ENCODE measurements at regions not wholly inside any gene's neighbourhood (a gene's known extent, or its start where the extent isn't known, plus 50 kb on each side); places are given as distances from the start of the nearest gene placed in this dataset.
"Not testable (repeated sequence)": the region's sequence is repeated elsewhere in the genome, so short reads cannot be mapped to it uniquely, and the experiment has no call there.

GRCh38 chr7:156590212-156590611, 50.4 kb upstream of the RNF32 start:
- DNase-seq (ENCODE audit: low read depth, low spot score), result no peak

DNA sequence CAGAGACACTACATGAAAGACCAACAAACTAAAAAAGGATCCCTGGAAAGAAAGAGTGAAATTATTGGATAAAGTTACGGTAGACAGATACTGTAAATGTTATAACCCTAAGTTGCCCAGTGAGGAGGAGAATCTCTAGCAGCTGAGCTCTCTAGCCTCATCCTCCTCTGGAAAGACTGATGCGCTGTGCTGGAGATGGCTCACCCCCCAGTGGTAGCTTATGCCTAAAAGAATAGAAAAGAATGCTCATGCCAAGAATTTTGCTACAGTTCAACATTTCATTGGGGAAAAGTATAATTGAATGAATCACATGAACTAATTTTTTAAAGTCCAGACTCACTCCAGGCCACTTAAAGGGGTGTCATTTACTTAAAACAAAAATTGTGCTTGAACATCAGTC, 50.8 kb upstream of the RNF32 start:
- DNase-seq (ENCODE audit: low read depth, low spot score), result no peak

DNA sequence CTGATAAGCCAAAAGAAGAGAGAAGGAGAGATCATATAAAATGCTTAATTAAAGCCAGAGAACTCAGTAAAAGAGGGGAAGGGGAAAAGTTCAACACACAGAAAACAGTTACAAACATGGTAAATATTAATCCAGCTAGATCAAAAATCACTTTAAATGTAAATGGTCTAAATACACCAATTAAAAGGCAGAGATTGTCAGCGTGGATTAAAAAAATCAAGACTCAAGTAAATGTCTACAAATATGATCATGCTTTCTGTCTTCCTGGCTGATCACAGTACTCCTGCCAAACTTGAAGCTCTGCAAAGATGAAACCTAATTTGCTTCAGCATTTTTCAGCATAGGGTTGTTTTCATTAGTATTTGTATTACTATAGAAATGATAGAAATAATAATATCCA, 54.6 kb upstream of the RNF32 start:
- no peak for DNase-seq (ENCODE audit: low read depth, low spot score)

DNA sequence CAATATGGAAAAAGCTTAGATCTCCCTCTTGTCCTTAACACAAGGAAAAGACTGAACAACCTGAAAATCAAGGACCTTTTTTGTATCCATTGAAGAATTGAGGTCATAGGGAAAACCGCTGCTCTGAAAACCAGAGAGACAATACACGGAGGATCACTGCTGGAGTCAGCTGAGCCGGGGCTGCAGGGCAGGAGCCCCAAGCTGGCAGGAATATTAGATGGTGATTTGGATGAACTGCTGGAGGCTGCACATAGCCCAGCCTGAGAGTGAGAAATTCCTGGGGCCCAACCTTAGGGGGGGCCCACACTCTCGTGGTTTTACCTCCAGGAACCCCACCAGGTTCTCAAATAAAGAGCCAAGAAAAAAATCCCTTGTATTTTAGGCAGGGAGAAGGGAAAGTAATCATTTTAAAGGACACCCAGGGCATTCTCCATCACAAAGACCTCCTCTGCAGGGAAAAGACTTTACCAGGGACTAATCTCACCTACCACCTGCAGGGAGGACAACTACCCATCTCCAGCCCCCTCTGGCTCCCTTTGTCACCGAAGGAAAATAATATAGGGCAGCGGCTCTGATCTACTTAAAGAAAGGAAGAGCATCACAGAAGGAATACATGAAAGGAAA, 55.4 kb upstream of the RNF32 start:
- DNase-seq (ENCODE audit: low read depth, low spot score), result no peak

GRCh38 chr7:156582591-156583123, 57.9 kb upstream of the RNF32 start:
- no peak for DNase-seq (ENCODE audit: low read depth, low spot score)

DNA sequence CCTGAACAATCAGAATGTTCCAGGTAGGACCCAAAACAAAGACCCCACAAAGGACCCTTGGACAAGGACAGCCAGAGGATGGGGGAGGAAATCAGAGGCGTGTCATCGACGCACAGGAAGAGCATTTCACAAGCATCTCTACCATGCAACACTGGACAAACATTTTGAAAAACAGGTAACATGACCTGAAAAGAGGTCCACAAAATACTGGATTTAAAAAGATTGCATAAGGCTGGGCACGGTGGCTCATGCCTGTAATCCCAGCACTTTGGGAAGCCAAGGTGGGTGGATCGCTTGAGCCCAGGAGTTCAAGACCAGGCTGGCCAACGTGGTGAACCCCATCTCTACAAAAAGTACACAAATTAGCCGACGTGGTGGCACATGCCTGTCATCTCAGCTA, 60.5 kb upstream of the RNF32 start:
- DNase-seq (ENCODE audit: low read depth, low spot score), result no peak

GRCh38 chr7:156579566-156579965, 61.0 kb upstream of the RNF32 start:
- no peak for DNase-seq (ENCODE audit: low read depth, low spot score)

DNA sequence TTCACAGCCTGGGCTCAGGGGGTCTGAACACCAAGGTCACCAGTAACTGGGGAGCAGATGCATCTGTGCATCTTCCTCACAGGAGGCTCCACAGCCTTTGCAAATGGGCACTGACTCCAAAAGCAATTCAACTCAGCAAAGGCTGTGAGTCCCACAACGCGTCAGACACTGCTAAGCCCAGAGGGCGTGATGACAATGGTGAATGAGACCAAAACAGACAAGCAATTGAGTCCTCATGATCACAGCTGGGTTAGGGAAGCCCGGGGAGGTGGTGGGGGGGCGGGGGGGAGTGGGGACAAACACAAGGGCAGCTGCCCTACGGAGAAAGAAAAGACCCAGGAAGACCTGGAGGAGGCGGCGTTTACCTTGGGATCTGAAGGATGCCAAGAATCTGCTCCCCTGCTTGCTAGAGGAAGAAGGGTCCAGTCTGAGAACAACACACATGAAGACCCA, 61.6 kb upstream of the RNF32 start:
- DNase-seq (ENCODE audit: low read depth, low spot score), result no peak

GRCh38 chr7:156578578-156578940, 62.0 kb upstream of the RNF32 start:
- no peak for DNase-seq (ENCODE audit: low read depth, low spot score)

DNA sequence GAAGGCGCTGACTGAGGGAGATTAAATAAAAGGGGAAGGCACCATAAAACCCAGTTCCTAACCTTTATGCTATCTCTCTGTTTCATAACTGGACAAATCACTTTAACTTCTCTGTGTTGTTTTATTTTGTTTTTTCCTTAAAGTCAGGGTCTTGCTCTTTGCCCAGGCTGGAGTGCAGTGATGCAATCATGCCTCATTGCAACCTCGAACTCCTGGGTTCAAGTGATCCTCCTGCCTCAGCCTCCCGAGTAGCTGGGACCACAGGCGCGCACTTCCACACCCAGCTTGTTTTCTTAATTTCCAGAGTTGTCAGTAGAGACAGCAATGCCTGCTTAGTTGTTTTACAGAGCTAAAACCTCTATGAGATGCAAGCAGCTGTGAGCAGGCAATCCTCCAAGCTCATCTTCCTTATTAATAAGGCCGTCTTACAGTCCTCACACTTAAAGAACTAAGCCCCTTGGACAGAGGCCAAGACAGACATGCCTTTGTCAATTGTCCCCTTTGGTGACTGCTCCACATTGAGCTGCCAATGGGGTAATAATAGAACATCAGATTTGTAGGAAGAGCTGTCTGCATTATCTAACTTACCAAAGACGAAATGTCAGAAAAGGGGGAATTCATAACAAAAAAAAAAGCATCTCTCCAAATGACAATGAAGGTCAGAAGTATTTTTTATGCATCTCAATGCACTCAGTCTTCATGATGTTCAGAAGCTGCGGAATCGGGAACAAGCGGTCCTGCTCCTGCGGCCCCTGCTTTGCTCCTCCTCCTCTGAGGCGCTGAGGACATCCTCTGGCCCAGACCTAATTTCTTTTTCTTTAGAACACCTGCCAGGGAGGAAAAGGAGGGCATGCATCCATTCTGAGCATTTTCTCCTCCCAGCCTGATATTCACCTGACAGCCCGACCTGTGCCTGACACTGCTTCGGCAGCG, 62.7 kb upstream of the RNF32 start:
- no peak for DNase-seq (ENCODE audit: low read depth, low spot score)

- DNase-seq (ENCODE audit: low read depth, low spot score), result no peak
Observed at GRCh38 chr7:156576216-156577058, 64.1 kb upstream of the RNF32 start.

DNA sequence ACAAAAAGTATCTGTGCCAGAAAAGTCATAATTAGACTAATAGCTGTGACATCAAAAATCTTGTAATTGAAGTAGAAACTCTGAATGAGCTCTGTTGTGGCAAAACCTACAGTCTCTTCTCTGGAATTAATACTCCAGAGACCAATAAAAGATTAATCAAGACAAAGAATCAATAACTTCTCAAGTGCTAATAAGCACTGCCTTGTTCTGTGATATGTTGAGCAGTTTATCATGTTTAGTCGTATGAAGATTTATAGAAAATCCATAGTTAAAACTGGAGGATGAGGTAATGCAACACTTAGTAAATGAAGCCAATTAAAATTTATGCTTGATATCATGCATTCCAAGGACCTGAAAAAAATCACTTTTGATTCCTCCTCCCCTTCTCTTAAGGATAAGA, 72.3 kb upstream of the RNF32 start:
- no peak for DNase-seq (ENCODE audit: low read depth, low spot score)

DNA sequence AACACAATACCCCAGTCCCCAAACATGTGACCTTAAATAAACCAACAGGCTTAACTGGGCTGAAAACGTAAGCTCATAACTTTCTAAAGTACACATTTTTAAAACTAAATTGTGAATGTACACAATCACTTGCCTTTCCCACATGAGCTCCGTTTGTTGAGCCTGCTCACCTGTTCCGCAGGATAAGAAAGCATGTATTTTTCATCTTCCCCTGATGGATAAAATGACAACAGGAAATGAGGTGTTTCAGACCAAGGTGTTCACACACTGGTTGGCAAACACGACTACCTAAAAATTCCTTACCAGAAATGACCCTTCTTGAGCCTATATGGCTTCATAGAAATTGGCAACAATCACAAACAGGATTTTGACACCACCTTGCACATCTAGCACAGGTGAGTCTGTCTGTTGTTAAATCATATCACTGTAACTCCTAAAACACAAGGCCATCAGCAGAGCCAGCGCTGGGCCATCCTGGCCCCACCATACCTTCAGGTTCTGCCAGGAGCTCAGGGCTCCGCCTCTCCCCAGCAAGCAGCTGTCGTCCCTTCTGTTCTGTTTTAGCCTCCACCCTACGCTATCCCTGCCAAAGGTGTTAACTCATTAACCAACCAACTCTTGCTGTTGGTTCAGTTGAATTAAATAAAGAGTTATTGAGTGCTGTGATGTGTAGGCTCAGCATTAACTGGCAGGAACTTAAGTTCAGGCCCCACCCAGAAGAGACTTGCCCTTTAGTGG, 73.6 kb upstream of the RNF32 start:
- DNase-seq (ENCODE audit: low read depth, low spot score), result no peak

DNA sequence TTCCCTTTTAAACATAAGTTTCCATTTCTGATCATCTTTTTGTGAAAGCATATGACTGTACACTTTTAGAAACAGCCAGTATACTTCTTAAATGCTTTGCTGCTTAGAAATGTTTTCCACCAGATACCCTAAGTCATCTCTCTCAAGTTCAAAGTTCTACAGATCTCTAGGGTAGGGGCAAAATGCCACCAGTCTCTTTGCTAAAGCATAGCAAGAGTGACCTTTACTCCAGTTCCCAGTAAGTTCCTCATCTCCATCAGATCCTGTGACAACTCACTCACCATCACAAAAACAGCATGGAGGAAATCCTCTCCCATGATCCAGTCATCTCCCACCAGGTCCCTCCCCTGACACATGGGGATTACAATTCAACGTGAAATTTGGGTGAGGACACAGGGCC, 75.6 kb upstream of the RNF32 start:
- not testable (repeated sequence) for DNase-seq (ENCODE audit: low read depth, low spot score)

- DNase-seq (ENCODE audit: low read depth, low spot score), result no peak
Observed at GRCh38 chr7:156560696-156561095, 79.9 kb upstream of the RNF32 start.

GRCh38 chr7:156560075-156560474, 80.5 kb upstream of the RNF32 start:
- DNase-seq (ENCODE audit: low read depth, low spot score), result no peak

- no peak for DNase-seq (ENCODE audit: low read depth, low spot score)
Observed at GRCh38 chr7:156559001-156559400, 81.6 kb upstream of the RNF32 start.

- no peak for DNase-seq (ENCODE audit: low read depth, low spot score)
Observed at GRCh38 chr7:156558198-156558597, 82.4 kb upstream of the RNF32 start.

DNA sequence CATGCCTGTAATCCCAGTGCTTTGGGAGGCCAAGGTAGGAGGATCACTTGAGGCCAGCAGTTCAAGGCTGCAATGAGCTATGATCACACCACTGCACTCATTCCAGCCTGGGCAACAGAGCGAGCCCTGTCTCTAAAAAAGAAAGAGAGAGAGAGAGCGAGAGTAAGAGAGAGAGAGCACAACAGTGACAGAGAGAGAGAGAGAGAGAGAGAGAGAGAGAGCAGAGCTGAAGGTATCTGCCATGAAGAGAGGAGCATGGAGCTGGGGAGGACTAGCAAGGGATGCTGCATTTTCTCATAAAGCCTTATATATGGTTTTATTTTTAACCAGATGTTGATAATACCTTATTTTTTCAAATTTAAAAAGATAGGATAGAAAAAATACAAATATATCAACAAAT, 84.5 kb upstream of the RNF32 start:
- DNase-seq (ENCODE audit: low read depth, low spot score), result no peak

DNA sequence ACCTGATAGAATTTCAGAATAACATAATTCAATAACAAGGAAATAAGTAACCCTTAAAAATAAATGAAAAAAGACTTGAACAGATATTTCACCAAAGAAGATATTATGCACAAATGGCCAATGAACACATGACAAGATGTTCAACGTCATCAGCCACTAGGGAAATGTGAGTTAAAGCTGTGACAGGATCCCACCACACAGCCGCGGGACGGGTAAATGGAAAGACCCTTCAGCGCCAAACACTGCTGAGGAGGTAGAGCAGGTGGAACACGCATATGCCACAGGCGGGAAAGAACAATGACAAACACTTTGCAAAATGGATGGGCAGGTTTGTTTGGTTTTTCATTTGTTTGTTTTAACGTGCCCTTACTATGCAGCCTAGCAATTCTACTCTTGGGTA, 86.1 kb upstream of the RNF32 start:
- no peak for DNase-seq (ENCODE audit: low read depth, low spot score)

DNA sequence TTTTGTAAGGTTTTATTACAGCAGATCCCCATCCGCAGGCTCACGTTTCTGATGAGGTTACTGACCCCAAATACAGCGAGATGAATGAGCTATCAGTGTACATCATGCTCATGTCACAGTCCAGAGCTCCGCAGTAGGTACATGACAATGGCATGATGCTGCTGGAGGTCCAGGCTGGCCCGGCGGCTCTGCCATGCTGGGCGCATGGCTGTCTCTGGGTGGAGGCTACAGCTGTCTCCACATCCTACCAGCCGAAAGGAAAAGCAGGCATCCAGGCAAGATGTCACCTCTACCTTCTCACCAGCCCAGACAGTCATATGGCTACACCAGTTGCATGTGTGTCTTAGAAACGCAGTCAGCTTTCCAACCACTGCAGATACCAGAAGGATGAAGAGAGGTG, 90.9 kb upstream of the RNF32 start:
- no peak for DNase-seq (ENCODE audit: low read depth, low spot score)
